GM12892 (cell line): ENCODE measurements at regions not wholly inside any gene's neighbourhood (a gene's known extent, or its start where the extent isn't known, plus 50 kb on each side); places are given as distances from the start of the nearest gene placed in this dataset.

Experiments used
- POLR2A ChIP-seq: IDR thresholded peaks from 2 replicates; pipeline ENCODE4 v1.6.1; 2011; ENCODE audit warnings: low read depth, low read length, control low read depth
- POLR2AphosphoS5 ChIP-seq: IDR thresholded peaks from 2 replicates; pipeline ENCODE4 v1.6.1; 2011; ENCODE audit warnings: low read depth, low read length, control low read depth
- TAF1 ChIP-seq: IDR thresholded peaks from 2 replicates; pipeline ENCODE4 v1.6.1; 2011; ENCODE audit warnings: low read depth, mild to moderate bottlenecking, control low read depth, low read length, borderline replicate concordance

- TF ChIP-seq POLR2AphosphoS5 (no peak), POLR2A (no peak), TAF1 (no peak)
Measured at GRCh38 chr13:31881495-31881882, 142.2 kb downstream of the RXFP2 start.
